GM21526 (cell line): ENCODE measurements at regions not wholly inside any gene's neighbourhood (a gene's known extent, or its start where the extent isn't known, plus 50 kb on each side); places are given as distances from the start of the nearest gene placed in this dataset.
"Not testable (repeated sequence)": the region's sequence is repeated elsewhere in the genome, so short reads cannot be mapped to it uniquely, and the experiment has no call there.

Experiments
- ATAC-seq: cut with Tn5 transposase; IDR thresholded peaks from one replicate; pipeline ENCODE4 v1.9.1; 2021; ENCODE audit warnings: moderate library complexity; ENCODE audit not compliant: unreplicated experiment, low FRiP score

DNA sequence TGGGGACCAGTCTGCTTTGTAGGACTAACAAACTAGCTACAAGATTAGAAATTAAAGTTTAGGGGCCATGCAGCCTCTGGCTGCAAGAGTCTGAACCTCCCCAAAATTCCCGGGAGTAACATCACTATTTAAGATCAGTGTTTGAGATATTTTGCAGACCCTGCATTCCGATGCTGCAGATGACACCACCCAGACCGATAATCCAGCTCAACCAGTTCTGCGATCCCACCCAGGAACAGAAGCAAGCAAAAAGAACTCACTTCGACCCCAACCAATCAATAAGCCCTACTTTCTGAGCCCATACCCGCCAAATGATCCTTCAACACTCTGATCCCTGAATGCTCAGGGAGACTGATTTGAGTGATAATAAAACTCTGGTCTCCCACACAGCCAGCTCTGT, 877.8 kb downstream of the FAT4 start:
- no peak for ATAC-seq

DNA sequence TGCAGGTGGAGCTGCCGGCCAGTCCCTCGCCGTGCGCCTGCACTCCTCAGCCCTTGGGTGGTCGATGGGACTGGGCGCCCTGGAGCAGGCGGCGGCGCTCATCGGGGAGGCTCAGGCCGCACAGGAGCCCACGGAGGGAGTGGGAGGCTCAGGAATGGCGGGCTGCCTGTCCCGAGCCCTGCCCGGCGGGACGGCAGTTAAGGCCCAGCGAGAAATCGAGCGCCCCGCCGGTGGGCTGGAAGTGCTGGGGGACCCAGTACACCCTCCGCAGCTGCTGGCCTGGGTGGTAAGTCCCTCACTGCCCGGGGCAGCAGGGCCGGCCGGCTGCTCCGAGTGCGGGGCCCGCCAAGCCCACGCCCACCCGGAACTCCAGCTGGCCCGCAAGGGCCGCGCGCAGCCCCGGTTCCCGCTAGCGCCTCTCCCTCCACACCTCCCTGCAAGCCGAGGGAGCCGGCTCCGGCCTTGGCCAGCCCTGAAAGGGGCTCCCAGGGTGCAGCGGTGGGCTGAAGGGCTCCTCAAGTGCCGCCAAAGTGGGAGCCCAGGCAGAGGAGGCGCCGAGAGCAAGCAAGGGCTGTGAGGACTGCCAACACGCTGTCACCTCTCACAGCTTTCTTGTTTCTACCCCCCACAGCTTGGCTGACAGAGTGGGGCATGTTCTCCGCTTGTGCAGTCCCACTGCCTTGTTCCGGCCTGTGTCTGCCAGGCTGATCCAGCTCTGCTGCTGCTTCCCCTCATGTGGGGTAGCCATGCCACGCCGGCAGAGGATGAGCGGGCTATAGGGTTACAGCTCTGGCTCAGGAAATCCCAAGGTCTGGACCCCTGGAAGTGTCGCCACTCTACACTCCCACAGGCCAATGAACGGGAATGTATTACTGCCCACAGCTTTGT, 886.7 kb downstream of the FAT4 start:
- ATAC-seq, result not testable (repeated sequence)

DNA sequence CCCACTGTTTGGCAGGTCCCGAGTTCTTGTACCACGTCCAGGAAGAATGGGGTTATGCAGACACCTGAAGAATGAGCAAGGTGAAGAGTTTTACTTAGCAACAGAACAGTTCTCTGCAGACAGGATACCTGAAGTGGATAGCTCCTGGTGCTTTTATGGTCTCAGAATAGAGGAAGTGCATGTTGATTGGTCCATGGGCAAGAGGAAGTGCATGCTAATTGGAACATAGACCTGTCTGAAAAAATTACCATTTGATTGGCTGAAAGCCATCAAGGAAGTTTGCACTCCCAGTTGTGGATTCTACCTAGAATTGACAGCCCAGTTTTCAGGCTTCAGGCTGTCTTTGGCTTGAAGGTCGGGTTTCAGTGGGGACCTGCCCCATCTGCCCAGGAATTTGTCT, 887.5 kb downstream of the FAT4 start:
- no peak for ATAC-seq

DNA sequence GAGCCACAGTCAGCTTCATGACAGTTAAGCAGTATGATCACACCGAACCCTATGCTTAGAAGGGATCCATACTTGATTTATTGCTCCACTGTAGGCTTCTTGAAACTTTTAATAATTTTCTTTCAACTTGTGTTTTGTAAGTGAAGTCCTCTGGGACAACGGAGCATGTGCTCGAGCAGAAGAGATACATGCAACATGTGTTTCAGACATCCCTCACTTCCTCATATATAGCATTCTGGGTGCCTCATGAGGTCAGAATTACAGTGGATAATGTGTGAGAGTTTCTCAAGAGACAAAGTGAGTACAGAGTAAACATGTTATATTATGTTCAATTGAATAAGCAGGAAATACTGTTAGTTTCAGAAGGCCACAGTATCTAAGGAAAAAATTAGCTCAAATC, 893.2 kb downstream of the FAT4 start:
- ATAC-seq, result no peak

DNA sequence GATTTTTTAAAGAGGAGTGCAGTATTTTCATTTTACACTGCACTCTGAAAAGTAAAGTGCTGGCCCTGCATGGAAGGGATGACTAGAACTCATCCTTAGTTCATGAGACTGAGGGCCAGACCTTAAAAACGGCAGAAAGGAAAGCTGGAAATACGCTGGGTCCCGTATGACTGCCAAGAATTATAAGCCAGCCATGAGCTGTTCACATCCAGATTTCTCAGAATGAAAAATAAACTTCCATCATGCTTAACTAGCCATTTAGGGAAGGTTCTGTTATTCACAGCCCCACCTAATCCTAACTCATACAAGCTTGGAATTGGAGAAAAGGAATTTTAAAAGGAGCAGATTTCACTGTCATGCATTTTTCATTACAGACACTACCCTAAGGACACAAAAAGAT, 894.4 kb downstream of the FAT4 start:
- no peak for ATAC-seq

DNA sequence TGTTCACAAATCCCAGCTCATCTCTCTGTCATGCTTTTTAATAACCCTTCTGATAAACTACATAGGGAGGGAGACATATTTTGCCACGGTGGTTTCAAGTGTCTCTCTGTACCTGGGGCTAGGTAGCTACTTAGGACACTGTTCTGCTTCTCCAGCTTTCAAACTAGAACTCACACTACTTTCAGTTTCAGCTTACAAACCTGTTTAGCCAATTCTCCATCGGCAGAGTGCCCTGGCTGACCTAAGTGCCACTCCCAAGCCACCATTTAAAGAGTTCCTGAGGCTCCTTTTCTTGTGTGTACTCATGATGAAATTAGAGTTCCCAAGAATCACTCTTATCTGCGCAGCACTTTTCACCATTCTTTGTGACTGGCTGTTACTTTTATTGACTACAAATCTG, 899.2 kb downstream of the FAT4 start:
- no peak for ATAC-seq

DNA sequence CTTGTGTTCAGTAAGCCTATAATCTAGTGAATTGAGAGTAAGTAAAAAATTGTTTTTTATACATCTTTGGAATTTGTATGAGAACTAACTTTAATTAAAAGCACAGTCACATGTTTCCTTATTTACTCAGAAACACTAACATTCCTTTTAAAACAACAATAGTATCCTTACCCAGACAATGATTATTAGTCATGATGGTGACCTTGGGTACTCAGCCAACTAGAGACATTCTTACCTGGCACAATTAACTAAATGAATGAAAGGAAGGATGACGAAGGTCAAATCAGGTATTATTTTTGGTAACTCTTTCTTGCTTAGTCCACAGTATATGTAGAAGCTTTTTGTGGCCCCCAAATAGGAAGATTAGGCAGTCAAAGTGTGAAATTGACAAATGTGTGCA, 901.0 kb downstream of the FAT4 start:
- ATAC-seq, result no peak

DNA sequence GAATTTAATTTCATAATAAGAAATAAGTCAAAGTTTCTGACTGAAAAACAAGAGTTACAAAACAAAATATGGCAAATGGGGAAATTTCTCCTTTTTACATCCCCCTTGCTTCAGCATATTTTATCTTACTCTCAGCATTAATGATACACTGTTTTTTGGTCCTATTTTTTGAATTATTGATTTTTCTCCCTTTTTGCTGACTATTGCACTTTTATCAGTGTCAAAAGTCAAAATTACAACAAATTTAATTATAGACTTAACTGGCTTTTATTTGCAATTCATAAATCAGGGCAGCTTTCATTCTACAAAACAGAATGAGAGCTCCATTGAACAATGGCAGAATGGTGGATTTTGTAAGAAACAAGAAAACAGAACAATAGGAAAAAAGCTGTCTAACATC, 901.9 kb downstream of the FAT4 start:
- ATAC-seq, result no peak

DNA sequence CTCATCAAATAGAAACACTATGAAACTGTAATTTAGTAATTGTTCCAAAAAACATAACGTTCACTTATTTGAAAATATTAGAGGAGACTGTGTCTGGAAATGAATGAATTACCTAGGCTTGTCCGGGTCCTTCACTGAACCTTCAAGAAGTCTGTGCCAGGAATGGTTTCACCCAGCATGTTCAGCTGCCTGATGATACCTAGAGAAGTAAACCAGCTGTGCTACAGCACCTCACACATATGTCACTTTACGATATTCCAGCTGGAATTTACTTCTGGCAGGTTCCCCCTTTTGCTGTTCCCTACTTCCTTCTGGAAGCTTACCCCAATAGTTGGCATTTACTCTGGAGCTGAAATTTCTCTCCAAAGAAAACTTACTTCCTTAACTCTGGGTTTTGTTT, 906.5 kb downstream of the FAT4 start:
- no peak for ATAC-seq

DNA sequence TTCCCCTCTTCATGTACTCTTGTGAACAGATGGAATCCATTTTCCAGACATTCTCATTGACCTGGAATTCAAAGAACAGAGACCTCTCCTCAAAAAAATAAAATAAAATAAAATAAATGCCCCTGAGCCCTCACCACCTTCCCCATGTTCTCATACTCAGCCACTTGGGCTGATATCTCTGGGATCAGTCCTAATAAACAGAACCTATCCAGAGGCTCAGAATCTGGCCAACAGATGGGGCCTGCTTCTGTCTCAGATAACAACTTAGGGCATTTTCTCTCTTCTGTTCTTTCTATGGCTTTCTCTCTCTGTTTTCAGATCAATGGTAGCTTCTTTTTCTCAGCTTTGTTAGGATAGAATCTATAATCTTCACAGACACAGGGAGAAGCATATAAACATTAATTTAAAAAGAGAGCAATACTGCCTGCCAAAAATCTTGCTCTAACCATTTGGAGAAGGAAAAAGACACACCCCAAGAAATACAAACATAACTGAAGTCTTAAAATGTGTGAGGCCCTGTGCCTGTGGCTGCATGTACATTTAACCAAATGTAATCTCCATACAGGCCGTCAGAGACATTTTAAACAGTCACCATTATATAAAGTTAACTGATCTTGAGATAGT, 907.1 kb downstream of the FAT4 start:
- ATAC-seq, result no peak

DNA sequence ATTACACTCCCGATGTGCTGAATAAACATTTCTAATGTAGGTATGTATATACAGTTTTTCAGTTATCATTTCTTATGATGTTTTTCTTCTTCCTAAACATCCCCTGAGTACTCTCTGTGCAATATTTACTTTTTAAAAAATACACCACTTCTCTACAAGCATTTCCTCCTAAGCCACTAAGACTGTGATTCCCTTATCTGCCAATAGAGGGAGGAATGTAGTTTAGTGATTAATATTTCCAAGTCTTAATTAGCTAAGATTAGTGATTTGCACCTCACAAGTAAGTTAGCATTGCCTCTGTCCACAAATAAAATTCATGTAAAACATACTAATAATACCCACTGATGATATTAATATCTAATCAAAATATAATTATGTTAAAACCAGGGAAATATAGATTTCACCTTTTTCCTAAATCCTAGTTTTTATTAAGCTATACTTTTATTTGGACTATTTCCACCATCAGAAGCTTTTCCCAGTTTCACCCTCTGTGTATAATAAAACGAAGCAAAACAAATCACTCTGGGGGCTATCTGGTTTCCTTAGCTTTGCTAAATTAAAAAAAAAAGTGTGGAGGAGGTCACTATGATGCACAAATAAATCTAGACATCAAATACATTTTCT, 909.1 kb downstream of the FAT4 start:
- no peak for ATAC-seq

DNA sequence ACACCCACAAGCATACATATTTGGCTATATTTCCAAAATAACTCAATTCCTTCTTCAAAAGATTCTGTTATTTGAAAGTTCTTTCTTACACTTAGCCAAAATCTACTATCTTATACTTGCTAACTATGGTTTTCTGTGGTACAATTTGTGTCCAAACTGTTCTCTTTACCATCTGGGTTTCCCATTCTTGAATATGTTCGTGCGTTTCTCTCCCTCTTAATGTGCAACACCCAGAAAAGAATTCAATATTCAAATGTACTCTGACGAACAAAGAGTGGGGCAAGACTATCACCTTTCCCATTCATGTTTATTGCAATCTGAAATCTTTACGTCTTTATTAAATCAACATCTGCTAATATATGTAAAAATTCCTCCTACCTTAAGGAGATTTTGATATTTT, 912.7 kb downstream of the FAT4 start:
- no peak for ATAC-seq

DNA sequence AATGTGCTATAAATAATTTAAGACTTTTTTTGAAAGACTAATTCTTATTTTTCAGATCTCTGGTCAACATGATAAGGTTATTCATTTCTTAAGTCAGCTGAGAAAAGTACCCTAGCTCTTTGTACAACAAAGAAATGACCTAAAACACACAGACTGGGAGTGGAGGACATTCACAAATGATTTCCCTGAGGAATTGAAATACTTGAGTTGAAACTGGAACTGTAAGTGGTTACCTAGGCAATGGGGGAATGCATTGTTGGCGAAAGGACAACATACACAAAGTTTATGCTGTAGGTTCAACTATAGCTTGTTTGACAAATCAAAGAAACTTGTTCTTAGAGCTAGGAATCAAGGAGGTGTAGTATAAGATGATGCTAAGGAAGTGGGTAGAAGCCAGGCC, 915.5 kb downstream of the FAT4 start:
- no peak for ATAC-seq

DNA sequence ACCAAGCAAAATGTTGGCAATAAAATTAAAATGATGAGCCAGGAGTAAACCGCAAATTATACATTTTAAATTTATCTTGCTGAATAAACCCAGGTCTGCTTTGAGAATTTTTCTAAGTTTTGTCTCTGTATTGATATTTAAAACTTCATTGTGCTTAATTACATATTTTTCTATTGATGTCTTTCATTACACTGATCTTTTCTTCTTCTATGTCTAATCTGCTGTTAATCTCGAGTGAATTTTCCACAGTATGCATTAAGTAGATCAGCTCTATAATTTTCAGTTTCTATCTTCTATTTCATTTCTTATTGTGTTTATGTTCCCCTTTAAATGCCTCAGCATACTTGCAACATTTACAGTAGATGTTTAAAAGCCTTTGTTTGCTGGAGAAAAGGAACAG, 918.7 kb downstream of the FAT4 start:
- ATAC-seq, result no peak

DNA sequence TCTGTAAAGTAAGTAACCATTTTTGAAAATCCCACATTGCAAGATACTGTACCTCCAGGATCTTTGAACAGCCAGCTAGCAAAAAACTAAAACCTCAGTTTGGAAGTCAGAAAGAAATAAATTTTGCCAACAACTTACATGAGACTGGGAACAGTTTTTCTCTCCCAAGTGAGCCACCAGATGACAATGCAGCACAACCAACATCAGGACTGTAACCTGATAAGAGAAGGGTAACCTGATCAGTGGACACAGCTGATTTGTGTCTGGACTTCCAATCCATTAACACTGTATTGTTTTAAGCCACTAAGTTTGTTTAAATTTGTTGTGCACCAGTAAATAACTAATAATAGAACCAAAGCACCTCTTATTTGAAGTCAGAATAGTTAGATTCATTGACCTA, 923.3 kb downstream of the FAT4 start:
- ATAC-seq, result no peak

DNA sequence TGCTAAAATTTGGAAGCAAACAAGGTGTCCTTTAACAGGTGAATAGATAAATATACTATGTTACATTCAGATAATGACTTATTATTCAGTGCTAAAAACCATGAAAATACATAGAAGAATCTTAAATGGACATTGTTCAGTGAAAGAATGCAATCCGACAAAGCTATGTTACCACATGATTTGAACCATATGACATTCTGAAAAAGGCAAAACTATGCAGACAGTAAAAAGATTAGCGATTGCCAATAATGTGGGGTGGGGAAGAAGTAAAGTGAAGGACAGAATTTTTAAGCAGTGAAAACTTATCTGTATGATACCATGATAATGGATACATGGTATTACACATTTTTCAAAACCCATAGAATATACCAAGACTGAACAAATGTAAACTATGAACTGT, 926.9 kb downstream of the FAT4 start:
- no peak for ATAC-seq

DNA sequence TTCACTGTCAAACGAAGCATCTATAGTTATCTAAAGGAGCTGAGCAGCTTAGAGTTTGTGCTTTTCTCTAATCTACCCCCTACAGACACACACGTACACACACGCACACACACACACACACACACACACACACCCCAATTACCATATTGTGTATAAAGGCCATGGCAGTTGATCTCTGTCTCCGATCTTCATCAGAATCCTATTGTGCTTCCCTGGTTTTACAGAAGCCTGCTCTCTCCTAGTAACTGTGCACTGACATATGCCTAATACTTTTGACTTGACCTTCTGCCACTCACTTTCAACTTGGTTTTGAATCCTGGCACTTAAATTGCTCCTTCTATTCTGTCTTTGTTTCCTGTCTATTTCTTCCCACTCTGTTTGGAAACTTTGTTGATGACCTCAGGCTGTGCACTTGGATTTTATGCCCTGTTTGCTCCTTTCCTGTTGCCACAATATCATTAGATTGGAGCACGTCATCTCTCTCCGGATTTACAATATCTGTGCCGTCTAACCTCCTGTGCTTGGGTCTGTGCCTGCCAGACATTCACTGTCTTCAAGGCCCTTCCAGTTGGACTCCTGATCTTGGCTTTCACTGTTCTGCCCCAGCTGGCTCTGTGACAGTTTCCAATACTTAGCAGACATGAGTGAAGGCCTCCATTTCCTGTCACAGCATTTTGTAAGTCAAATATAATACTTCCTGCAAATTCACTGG, 928.1 kb downstream of the FAT4 start:
- no peak for ATAC-seq

DNA sequence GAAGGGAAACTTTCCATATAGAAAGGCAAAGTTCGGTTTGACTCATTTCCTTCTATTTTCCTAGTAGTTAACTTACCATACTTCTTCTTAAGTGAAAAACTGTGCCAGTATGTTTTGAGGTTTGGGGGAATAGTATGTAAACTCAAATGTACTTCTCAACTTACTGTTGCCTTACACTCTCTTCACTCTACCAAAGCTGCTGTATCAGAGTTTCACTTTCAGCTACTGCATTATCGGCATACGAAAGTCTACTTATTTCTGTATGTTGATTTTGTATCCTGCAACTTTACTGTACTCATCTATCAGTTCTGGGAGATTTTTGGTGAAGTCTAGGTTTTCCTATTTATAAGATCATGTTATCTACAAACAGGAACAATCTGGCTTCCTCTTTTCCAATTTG, 932.7 kb downstream of the FAT4 start:
- ATAC-seq, result no peak

DNA sequence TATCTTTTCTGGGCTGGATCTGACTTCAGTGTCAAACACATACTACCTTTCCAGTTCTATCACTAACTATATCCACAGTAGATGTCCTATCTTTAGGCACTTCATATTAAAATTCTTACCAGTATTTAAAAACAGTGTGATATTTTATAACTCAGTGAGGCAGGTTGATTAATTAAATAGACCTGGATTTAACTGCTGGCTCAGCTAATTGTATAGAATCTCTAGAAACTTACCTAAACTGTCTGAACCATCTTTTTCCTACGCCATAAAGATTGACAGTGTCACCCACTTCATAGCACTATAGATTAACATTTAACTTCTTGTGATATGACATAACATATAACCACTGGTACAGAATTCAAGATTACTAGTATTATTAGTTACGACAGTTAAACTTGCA, 935.3 kb downstream of the FAT4 start:
- ATAC-seq, result no peak

DNA sequence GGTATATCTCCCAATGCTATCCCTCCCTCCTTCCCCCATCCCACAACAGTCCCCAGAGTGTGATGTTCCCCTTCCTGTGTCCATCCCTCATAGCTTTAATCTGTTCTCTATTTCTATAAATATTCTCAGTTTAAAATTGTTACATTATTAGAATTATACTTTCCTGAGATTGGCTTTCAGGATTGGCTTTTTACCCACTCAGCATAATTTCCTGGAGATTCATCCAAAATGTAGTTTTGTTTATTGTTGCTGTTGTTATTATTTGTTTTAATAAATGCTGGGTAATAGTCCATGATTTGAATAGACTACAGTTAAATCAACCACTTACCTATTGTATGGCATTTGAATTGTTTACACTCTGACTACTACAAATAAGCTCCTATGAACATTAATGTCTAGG, 936.4 kb downstream of the FAT4 start:
- no peak for ATAC-seq

DNA sequence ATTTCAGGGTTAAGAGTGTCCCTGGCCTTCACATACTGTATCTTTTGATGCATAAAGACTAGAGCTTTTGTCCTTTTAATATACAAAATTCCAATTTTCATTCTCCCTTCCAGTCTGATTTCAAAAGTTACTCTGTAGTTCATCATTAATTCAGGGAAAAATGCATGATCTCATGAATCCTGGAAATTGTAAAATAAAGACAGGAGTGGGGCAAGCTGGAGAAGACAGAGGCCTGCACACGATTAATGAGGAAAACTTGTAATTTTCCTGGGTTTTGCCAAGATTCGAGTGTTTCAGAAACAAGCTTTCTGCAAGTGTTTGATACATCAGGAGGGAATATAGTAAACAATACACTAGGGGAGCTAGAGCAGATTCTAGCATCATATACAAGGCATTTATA, 947.9 kb downstream of the FAT4 start:
- ATAC-seq, result no peak
